ENCODE measurements at regions not wholly inside any gene's neighbourhood (a gene's known extent, or its start where the extent isn't known, plus 50 kb on each side); places are given as distances from the start of the nearest gene placed in this dataset.

GRCh38 chr6:169332250-169332649, 78.6 kb upstream of the THBS2 start:
- TF ChIP-seq CTCF (IDR thresholded peaks at IDR 0.05), result no peak
- no peak for TF ChIP-seq POLR2A (IDR thresholded peaks at IDR 0.05)
